Gastrocnemius medialis (tissue), 4 donors: ENCODE measurements at regions not wholly inside any gene's neighbourhood (a gene's known extent, or its start where the extent isn't known, plus 50 kb on each side); places are given as distances from the start of the nearest gene placed in this dataset.

Experiments
- CTCF ChIP-seq, 5 experiments: fragments of 450-650 bp in 3 of 5; fragments of 200-600 bp in 2 of 5; sonication (generic) in 2 of 5; IDR thresholded peaks in 4 of 5; conservative IDR thresholded peaks in 1 of 5; 1 replicate in 4 of 5; 2 replicates in 1 of 5; pipeline ENCODE4 v1.5.1; 2016 to 2019; ENCODE audit warnings: antibody characterized with exemption in 5 of 5, mild to moderate bottlenecking in 3 of 5, moderate library complexity in 3 of 5
- POLR2A ChIP-seq, 2 donors: fragments of 450-650 bp; IDR thresholded peaks; one replicate each; pipeline ENCODE4 v1.6.1; 2017; ENCODE audit warnings: antibody characterized with exemption in 2 of 2, mild to moderate bottlenecking in 2 of 2, moderate library complexity in 2 of 2

DNA sequence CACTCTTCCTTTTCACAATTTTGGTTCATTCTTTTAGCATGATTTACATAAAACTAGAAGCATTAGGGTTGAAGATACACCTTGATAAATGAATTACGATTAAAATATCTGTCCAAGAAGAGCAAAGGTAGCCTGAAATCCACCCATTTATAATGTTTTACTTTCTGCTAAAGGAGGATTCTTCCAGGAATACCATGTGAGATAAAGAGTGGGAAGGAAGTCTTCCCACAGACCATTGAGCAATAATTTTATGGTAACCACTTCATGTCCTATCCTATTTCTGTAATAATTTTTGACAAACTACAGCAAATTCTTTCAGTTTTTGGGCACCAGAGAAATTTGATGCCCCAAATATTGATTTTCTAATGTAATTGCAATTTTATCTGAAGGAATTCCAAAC, 150.6 kb upstream of the STEAP4 start:
- TF ChIP-seq CTCF (IDR thresholded peaks at IDR 0.05 in 4 of 5, conservative IDR thresholded peaks at IDR 0.05 in 1 of 5) (no peak), POLR2A (IDR thresholded peaks at IDR 0.05) (no peak)
